Muscle of arm (tissue), 1 donor: ENCODE measurements at regions not wholly inside any gene's neighbourhood (a gene's known extent, or its start where the extent isn't known, plus 50 kb on each side); places are given as distances from the start of the nearest gene placed in this dataset.
"Not testable (repeated sequence)": the region's sequence is repeated elsewhere in the genome, so short reads cannot be mapped to it uniquely, and the experiment has no call there.

Experiments
- DNase-seq: peaks from one replicate; pipeline ENCODE4 v3.0.0-alpha.2; 2013

DNA sequence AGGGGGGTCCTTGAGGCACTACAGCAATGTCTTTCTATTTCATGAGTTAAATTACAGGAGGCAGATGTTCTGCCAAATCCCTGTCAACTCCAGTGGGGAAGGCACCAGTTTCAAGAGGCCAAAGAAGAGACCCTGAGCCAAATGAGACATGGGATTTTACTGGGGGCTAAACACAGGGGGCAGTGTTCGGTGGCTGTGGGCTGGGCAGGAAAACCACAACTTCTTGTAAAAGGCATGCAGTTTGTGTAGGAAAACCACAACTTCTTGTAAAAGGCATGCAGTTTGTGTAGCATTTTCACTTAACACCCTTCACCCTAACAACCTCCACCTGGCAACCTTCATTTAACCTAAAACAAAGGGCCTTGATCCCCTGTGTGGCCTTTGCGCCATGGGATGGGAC, 61.0 kb downstream of the POLR2M start:
- no peak for DNase-seq

DNA sequence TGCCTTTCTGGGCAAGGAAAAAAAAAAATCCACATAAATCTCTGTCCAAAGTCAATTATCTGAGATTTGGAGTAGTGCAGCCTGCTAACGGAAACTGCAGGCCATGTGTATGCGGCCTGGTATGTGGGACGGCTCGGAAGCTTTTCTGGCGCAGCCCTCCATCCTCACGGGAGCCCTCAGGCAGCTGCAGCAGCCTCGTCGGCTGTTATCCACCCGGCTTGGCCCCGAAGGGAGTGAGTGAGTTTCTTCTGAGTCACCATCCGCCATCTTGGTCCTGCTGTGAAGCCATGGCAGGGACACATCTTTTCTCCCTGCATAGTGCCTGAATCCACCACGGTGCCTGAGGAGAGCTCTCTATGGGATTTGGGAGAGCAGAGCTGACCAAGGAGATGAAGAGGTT, 62.8 kb downstream of the POLR2M start:
- peak; percentile 85 for DNase-seq

GRCh38 chr15:57770495-57770894, 64.0 kb downstream of the POLR2M start:
- DNase-seq, result no peak

DNA sequence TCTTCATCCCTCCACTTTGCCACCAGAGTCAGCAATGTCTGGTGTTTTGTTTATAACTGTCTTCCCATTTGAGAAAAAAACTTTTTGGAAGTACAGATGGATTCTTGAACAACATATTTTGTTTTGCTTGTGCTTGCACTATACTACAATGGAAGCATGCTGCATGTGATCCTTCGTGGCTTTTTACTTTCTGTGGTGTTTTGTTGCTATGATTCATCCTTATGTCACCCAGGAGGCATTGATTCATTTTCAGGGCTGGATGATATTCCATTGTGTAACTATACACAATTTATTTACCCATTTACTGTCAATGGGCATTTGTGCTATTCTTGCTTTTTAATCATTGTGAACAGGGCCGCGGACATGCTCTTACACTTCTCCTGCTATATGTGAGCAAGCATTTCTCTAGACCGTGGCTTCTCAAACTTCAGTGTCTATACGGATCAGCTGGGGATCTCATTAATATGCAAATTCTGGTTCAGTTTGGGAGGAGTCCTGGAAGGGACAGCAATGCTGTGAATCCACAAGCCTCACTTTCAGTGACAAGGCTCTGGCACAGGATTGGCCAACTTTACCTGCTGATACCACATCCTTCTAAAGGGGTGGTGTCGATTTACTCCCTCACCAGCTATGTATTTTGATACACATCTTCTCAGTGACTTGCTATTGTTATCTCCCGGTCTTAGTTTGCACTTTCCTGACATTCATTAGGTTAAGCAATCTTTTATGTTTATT, 65.9 kb downstream of the POLR2M start:
- no peak for DNase-seq

DNA sequence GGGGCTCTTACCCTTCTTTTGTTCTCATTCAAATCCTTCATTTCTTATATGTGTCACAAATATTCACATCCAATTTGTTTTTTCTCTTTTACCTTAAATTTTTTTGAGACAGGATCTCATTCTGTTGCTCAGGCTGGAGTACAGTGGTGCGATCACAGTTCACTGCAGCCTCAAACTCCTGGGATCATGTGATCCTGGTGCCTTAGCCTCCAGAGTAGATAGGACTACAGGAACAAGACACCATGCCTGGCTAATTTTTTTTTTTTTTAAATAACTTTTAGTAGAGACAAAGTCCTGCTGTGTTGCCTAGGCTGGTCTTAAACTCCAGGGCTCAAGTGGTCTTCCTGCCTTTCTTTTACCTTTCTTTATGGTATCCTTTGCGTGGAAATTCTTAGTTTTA, 66.5 kb downstream of the POLR2M start:
- DNase-seq, result no peak

DNA sequence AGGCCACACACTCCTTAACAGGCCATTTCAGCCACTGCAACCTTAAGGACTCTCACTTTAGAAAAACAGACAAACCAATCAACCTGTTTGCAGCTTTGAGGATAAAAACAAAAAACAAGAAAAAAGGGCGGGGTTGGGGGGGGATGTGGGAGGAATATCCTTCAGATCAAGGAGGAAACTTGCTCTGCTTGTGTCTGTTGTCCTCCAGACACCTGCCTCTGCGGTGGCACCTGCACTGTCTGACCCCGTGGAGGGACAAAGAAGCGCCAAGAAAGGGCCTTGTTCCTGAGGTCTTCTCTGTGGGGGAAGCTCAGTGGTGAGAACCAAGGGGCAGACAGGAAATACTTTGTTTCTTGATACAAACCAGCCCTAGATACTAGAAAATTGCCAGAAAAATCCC, 70.5 kb downstream of the POLR2M start:
- no peak for DNase-seq

GRCh38 chr15:57780471-57780870, 74.0 kb downstream of the POLR2M start:
- DNase-seq, result no peak

- DNase-seq, result no peak
Measured at GRCh38 chr15:57782731-57783130, 76.2 kb downstream of the POLR2M start.

DNA sequence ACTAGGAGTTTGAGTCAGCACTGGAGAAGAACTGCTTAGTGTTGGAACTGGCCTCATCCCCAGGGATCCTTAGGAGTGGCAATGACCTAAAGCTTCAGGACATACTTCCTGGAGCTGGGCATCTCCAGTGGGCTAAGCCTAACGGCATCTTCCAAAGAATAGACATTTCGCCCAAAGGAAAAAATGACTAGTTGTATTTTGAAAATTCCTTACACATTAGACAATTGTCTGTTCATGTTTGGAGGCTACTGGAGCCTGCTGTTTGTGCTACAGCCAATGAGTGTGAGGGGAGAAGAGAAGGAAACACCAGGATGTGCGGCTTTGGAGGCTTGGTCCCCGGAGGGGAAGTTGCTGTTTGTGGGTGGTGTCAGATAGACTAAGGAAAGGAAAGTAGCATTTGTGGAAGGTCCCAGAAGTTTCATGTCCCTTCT, 77.6 kb downstream of the POLR2M start:
- DNase-seq, result peak; percentile 63

DNA sequence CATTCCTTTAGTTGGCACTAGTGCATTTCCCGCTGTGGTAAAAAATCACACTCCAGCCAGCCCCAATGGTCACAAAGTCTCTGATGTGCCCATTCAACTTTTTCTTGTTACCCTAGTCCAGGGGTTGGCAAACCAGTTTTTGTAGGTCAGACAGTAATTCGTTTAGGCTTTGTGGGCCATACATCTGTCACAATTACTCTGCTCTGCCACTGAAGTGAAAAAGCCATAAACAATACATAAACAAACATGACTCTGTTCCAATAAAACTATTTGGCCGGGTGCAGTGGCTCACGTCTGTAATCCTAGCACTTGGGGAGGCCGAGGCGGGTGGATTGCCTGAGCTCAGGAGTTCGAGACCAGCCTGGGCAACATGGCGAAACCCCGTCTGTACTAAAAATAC, 78.5 kb downstream of the POLR2M start:
- no peak for DNase-seq

- no peak for DNase-seq
Measured at GRCh38 chr15:57785959-57786358, 79.4 kb downstream of the POLR2M start.

- no peak for DNase-seq
Measured at GRCh38 chr15:57789225-57789624, 82.7 kb downstream of the POLR2M start.

DNA sequence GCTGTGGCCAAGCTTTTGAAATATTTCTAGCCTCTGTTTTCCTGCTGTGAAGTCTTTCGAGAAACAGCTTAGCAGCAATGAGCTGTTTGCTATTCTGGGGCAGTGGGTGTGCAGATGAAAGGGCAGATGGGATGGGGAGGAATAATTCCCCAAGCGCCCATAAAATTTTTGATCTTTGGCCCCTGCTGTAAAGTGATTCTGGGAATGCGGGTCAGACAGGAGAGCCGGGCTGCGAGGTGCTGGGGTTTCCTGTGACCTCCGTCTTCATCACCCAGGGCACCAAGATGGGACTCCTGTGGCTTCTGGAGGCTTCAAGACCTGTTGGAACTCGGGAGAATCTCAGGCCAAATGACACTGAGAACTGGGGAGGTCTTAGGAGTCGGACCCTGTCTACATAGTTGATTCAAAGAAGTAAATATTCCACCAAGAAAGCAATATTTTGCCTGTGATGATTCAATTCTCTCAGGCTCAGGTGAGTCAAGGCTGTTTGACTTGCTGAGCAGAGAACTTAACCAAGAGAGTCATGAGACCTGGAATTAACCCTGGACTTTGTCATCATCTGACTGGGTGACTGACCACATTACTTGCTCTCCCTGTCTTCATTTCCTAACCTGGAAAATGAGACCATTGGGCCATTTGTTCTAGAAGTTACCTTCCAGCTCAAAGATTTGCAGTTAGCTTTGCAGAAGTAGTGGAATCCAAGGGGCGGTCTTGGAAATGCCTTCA, 86.4 kb downstream of the POLR2M start:
- no peak for DNase-seq

DNA sequence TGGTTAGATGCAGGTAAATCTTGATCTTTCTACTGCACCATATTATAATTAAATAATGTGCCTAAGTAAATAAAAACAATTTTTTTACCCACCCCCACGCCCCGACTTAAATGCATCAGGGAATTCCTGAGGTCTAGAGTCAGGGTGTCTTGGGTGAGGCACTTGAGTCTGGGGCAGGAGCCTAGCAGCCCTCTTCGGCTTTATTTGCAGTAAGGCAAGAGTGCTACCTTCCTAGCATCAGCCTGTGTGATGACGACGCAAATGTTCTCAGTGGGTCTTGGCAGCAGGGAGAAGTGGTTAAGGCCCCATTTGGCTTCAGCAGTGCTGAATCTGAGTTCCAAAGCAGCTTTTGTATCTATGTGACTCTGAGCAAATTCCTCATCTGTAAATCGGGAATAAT, 88.7 kb downstream of the POLR2M start:
- no peak for DNase-seq

GRCh38 chr15:57796146-57796545, 89.6 kb downstream of the POLR2M start:
- DNase-seq, result no peak

- DNase-seq, result no peak
Measured at GRCh38 chr15:57797110-57797509, 90.6 kb downstream of the POLR2M start.

- no peak for DNase-seq
Measured at GRCh38 chr15:57797568-57798267, 91.2 kb downstream of the POLR2M start.

DNA sequence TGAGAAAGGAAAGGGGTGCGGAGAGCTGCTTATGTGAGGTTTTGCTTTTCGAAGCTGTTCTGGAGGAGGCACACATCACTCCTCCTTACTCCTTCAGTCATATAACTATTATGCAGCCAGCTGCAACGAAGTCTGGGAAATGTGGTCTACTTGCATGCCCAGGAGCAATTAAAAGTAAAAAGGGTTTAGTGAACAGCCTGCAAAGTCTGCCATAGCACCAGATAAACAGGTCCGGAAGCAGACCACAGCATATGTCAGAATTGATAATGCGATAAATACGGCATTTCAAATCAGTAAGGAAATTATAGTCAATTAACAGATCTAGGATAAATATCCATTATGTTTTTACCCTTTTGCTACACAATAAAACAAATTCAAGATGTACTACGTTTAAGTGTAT, 99.5 kb downstream of the POLR2M start:
- no peak for DNase-seq

GRCh38 chr15:57809285-57809684, 102.8 kb downstream of the POLR2M start:
- not testable (repeated sequence) for DNase-seq

GRCh38 chr15:57816599-57816998, 110.1 kb downstream of the POLR2M start:
- DNase-seq, result no peak

DNA sequence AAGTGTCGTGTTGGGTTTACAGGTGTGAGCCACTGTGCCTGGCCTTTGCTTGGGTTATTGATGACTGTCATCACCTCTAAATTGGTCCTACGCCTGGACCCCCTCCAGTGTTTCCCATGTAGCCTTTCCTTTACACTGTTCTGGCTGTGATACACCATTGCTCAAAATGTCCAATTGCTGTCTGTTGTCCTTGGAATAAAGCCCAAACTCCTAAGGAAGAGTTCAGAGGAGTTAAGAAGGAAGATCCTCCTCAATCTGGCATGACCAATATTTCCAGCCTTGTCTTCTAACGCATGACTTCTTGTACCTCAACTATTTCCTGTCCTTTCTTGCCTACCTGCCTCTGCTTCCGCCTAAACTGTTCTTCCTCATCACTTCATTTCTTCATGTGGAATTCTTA, 113.1 kb downstream of the POLR2M start:
- DNase-seq, result no peak

DNA sequence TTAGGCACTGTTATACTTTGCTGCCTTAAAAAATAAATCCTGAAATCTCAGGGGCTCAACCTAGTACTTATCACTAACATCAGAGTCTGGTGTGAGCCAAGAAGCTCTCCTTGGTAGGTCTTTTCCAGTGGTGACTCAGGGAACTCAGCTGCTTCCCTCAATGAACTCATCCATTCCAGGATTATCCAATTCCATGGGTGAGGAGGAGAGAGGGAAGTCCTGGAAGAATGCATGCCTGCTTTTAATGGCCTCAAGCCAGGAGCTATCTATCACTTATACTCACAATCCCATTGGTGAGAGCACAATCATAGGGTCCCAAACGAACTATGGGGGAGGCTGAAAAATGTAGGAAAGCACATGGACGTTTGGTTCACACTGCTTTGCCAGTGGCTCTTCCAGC, 113.6 kb downstream of the POLR2M start:
- DNase-seq, result no peak

- no peak for DNase-seq
Measured at GRCh38 chr15:57821826-57822225, 115.3 kb downstream of the POLR2M start.
